VCaP (cell line): ENCODE measurements at regions not wholly inside any gene's neighbourhood (a gene's known extent, or its start where the extent isn't known, plus 50 kb on each side); places are given as distances from the start of the nearest gene placed in this dataset.

ENCODE experiments used
- H3K27ac ChIP-seq: fragments of 450-650 bp; 2 replicates; pipeline ENCODE4 v1.5.1; 2017
- CTCF ChIP-seq: fragments of 450-650 bp; conservative IDR thresholded peaks from 2 replicates; pipeline ENCODE4 v1.5.1; 2017; ENCODE audit warnings: mild to moderate bottlenecking, moderate library complexity

- H3K27ac ChIP-seq: no peak overlapping the region
- TF ChIP-seq CTCF: no peak
Observed at GRCh38 chr10:78954689-78955088, 114.1 kb upstream of the ZMIZ1 start.

- no peak overlapping the region for H3K27ac ChIP-seq
- TF ChIP-seq CTCF: no peak
Observed at GRCh38 chr10:78955206-78955605, 113.6 kb upstream of the ZMIZ1 start.

- TF ChIP-seq CTCF: no peak
- H3K27ac ChIP-seq: no peak overlapping the region
Observed at GRCh38 chr10:78956391-78956790, 112.4 kb upstream of the ZMIZ1 start.

DNA sequence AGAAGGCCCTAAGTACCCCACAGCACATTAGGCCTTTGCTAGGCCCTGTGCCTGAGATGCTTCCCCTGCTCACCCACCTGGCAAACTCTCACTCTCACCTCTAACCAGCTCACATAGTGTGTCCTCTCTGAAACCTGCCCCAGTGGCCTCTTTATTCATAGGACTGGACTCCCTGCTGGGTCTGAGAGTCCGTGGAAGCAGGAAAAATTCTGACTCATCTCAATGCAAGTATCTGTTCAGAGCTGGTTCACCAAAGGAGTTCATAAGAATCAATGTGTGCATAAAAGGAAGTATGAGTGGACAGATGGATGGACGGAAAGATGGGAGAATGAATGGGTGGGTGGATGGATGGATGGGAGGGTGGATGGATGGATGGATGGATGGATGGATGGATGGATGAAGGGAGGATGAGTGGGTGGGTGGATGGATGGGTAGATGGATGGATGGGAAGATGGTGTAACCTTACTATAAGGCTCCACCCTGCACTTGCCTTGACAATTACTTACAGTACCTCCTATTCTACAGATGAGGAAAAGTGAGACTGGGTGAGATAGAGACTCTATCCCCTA lies 111.2 kb upstream of the ZMIZ1 start:
- TF ChIP-seq CTCF: no peak
- H3K27ac ChIP-seq: no peak overlapping the region

DNA sequence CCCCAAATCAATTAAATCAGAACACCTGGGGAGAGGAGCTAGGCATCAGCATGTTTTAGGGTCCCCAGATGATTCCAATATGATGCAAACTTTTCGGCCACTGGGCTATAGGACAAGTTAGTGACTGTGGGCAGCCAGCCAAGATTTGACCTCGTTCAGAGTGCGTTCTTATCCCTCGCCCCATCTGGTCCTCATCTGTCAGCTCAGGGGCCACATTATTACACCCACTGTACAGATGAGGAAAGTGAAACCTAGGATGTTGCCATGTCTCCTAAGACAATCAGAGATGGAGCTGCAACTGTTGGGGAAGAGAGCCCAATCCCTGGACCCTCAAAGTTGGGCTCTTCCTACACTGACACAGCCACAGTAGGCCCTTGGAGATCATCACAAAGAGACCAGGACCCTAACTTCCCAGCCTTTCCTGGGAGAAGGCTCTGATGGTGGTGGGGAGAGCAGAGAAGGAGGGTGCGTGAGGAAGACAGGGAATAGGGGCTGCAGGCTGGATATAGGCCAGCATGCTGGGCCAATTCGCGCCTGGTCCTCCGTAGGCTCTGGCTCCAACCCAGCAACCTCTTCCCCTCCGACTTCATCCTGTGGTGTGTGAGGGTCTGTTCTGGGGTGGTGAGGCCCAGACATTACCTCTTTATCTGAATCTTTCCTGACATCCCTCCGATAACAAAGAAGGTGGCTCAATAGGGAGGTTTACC lies 109.4 kb upstream of the ZMIZ1 start:
- H3K27ac ChIP-seq: no peak overlapping the region
- no peak for TF ChIP-seq CTCF

DNA sequence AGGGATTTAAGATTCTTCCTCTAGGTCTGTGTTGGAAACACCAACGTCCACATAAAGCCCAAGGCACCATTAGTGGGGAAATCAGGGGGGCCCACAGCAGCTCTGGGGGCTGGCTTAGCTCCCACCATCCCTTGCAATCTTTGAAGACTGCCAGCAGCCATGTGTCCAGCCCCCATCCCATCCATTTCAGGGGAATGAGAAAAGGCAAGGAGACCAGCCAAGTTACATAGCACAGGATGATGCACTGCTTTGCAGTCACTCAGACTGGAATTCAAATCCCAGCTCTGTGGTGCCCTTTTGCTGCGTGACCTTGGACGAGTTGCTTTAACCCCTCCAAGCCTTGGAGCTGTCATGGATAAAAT lies 108.9 kb upstream of the ZMIZ1 start:
- no peak for TF ChIP-seq CTCF
- H3K27ac ChIP-seq: no peak overlapping the region

DNA sequence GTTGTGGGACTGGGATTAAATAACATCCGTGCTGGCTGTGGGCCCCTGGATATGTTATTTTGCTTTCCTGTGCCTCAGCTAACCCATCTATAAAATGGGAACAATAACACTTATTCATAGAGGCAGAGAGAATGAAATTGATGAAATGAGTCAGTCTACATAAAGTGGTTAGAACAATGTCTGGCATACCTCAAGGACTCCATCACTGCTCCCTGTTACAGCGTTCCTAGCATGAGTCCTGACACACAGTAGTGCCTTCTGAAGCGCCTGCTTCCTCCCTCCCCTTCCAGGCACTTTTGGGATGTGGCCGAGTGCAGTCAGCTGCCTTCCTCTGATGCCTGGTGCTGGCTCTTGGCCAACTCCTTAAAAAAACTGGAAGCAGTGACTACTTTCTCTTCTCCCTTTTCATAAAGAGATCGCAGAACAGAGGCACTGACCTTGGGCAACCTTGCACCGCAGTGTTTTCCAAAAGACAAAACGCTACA lies 108.4 kb upstream of the ZMIZ1 start:
- H3K27ac ChIP-seq: no peak overlapping the region
- TF ChIP-seq CTCF: no peak
